ENCODE measurements at regions not wholly inside any gene's neighbourhood (a gene's known extent, or its start where the extent isn't known, plus 50 kb on each side); places are given as distances from the start of the nearest gene placed in this dataset.

DNA sequence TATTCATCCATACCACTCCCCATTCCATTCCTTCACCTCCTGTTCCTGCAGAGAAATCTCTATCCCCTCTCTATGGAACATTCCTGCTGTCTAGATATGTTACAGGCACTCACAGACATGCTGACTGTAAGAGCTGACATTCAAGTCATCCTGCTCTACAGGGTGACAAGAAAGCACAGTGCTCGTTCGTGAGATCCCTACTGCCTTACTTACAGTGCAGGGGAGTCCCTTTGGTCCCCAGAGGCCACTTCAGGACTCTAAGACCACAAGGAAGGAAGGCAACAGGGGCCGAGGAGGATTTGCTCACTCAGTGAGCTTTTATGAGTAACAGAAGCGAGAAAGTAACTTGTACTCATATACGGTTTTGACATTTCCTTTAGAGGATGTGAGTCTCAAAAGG is 110.5 kb downstream of the GAS1 start:
- Histone ChIP-seq H3K27me3 (ENCODE audit: insufficient read depth) (no peaks in the 10 kb centered on the region), H3F3A (replicated peaks; ENCODE audit: insufficient read depth) (no peaks in the 10 kb centered on the region), H3K4me2 (no peak overlapping the region), H3K9ac (no peak overlapping the region), H3K27ac (ENCODE audit: low read depth in 2 of 2, low read length in 1 of 2) (no peak overlapping the region), H3K9me3 (no peaks in the 10 kb centered on the region), H3K9me2 (no peaks in the 10 kb centered on the region), H3K4me3 (ENCODE audit: low read depth in 2 of 2, low read length in 1 of 2) (no peak overlapping the region), H4K20me1 (ENCODE audit: insufficient read depth) (no peaks in the 10 kb centered on the region), H3K4me1 (ENCODE audit: control insufficient read depth in 1 of 2, insufficient read depth in 2 of 2, low read depth in 1 of 2, low read length in 1 of 2) (no peaks in the 10 kb centered on the region), H3K36me3 (replicated peaks in 1 of 2; ENCODE audit: control insufficient read depth in 1 of 2, insufficient read depth in 2 of 2, low read length in 1 of 2) (no peaks in the 10 kb centered on the region), H2AFZ (ENCODE audit: low read depth) (no peak overlapping the region), H3K79me2 (ENCODE audit: insufficient read depth) (no peaks in the 10 kb centered on the region)
- TF ChIP-seq SIN3A (IDR thresholded peaks at IDR 0.05; ENCODE audit: borderline replicate concordance, low read depth, low read length) (no peak), MEF2A (IDR thresholded peaks at IDR 0.05; ENCODE audit: borderline replicate concordance, low read depth) (no peak), TCF12 (IDR thresholded peaks at IDR 0.05) (no peak), TEAD4 (IDR thresholded peaks at IDR 0.05; ENCODE audit: borderline replicate concordance, insufficient read depth) (no peak), SMC3 (IDR thresholded peaks at IDR 0.05; ENCODE audit: low read depth, low read length) (no peak), FOXJ3 (CRISPR knock-in tag; IDR thresholded peaks at IDR 0.05) (no peak), POLR2AphosphoS5 (IDR thresholded peaks at IDR 0.05; ENCODE audit: low read depth, low read length) (no peak), YY1 (IDR thresholded peaks at IDR 0.05; ENCODE audit: low read depth) (no peak), FOXM1 (IDR thresholded peaks at IDR 0.05; ENCODE audit: low read depth) (no peak), EP300 (IDR thresholded peaks at IDR 0.05; ENCODE audit: borderline replicate concordance in 1 of 2, low read depth in 1 of 2, low read length in 1 of 2) (no peak), CHD2 (IDR thresholded peaks at IDR 0.05; ENCODE audit: low read length, partially characterized antibody) (no peak), GABPA (IDR thresholded peaks at IDR 0.05; ENCODE audit: low read depth) (no peak)
- TF ChIP-seq, protein P1, sequence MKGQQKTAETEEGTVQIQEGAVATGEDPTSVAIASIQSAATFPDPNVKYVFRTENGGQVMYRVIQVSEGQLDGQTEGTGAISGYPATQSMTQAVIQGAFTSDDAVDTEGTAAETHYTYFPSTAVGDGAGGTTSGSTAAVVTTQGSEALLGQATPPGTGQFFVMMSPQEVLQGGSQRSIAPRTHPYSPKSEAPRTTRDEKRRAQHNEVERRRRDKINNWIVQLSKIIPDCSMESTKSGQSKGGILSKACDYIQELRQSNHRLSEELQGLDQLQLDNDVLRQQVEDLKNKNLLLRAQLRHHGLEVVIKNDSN (IDR thresholded peaks at IDR 0.05; ENCODE audit: borderline replicate concordance, low read depth): no peak
- TF ChIP-seq, protein P2, sequence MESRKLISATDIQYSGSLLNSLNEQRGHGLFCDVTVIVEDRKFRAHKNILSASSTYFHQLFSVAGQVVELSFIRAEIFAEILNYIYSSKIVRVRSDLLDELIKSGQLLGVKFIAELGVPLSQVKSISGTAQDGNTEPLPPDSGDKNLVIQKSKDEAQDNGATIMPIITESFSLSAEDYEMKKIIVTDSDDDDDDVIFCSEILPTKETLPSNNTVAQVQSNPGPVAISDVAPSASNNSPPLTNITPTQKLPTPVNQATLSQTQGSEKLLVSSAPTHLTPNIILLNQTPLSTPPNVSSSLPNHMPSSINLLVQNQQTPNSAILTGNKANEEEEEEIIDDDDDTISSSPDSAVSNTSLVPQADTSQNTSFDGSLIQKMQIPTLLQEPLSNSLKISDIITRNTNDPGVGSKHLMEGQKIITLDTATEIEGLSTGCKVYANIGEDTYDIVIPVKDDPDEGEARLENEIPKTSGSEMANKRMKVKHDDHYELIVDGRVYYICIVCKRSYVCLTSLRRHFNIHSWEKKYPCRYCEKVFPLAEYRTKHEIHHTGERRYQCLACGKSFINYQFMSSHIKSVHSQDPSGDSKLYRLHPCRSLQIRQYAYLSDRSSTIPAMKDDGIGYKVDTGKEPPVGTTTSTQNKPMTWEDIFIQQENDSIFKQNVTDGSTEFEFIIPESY (IDR thresholded peaks at IDR 0.05; ENCODE audit: borderline replicate concordance, low read depth): no peak
- TF ChIP-seq, protein P3, sequence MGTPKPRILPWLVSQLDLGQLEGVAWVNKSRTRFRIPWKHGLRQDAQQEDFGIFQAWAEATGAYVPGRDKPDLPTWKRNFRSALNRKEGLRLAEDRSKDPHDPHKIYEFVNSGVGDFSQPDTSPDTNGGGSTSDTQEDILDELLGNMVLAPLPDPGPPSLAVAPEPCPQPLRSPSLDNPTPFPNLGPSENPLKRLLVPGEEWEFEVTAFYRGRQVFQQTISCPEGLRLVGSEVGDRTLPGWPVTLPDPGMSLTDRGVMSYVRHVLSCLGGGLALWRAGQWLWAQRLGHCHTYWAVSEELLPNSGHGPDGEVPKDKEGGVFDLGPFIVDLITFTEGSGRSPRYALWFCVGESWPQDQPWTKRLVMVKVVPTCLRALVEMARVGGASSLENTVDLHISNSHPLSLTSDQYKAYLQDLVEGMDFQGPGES (IDR thresholded peaks at IDR 0.05; ENCODE audit: low read depth, low read length): no peak
- DNase-seq: no peak
- WGBS (ENCODE audit: low lambda C conversion rate): 88% methylated on average over 5 of the region's 5 CpGs
- CTCF ChIA-PET: no interaction called here
- POLR2A ChIA-PET: no interaction called here

DNA sequence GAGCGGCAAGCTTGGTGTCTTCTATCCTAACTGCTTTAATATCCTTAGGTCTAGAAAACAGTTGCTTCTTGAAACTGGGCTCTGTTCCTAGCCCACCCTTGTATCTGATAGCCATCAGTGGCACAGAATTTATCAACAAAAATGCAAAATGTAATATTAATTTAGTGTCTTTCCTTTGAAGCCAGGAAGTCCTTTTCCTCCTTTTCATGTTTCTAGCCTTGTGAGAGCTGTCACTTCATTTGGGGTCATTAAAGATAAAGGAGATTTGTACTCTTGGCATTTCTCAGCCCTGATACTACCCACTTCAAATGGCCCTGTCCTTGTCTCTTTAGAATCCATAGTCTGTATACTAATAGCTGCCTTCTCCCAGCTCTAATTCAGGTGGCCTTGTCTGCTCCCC is 111.0 kb downstream of the GAS1 start:
- Histone ChIP-seq H3K9ac (no peak overlapping the region), H3K4me1 (ENCODE audit: control insufficient read depth in 1 of 2, insufficient read depth in 2 of 2, low read depth in 1 of 2, low read length in 1 of 2) (no peaks in the 10 kb centered on the region), H4K20me1 (ENCODE audit: insufficient read depth) (no peaks in the 10 kb centered on the region), H3K9me2 (no peaks in the 10 kb centered on the region), H3K36me3 (replicated peaks in 1 of 2; ENCODE audit: control insufficient read depth in 1 of 2, insufficient read depth in 2 of 2, low read length in 1 of 2) (no peaks in the 10 kb centered on the region), H3K9me3 (no peaks in the 10 kb centered on the region), H3K27me3 (ENCODE audit: insufficient read depth) (no peaks in the 10 kb centered on the region), H3K4me2 (no peak overlapping the region), H3K79me2 (ENCODE audit: insufficient read depth) (no peaks in the 10 kb centered on the region), H3K27ac (ENCODE audit: low read depth in 2 of 2, low read length in 1 of 2) (no peak overlapping the region), H2AFZ (ENCODE audit: low read depth) (no peak overlapping the region), H3F3A (replicated peaks; ENCODE audit: insufficient read depth) (no peaks in the 10 kb centered on the region), H3K4me3 (ENCODE audit: low read depth in 2 of 2, low read length in 1 of 2) (no peak overlapping the region)
- 84% methylated on average over 1 of the region's 1 CpG for WGBS (ENCODE audit: low lambda C conversion rate)
- ChIA-PET CTCF (no interaction called here), POLR2A (no interaction called here)
- DNase-seq: no peak
- TF ChIP-seq, protein P3 (IDR thresholded peaks at IDR 0.05; ENCODE audit: low read depth, low read length): no peak
- TF ChIP-seq TEAD4 (IDR thresholded peaks at IDR 0.05; ENCODE audit: borderline replicate concordance, insufficient read depth) (no peak), YY1 (IDR thresholded peaks at IDR 0.05; ENCODE audit: low read depth) (no peak), RAD21 (IDR thresholded peaks at IDR 0.05; ENCODE audit: low read length) (no peak), TAF1 (IDR thresholded peaks at IDR 0.05; ENCODE audit: borderline replicate concordance, low read depth, low read length) (no peak), SIN3A (IDR thresholded peaks at IDR 0.05; ENCODE audit: borderline replicate concordance, low read depth, low read length) (no peak), EZH2phosphoT487 (IDR thresholded peaks at IDR 0.05; ENCODE audit: borderline replicate concordance, low read depth) (no peak)
- TF ChIP-seq, protein P4, sequence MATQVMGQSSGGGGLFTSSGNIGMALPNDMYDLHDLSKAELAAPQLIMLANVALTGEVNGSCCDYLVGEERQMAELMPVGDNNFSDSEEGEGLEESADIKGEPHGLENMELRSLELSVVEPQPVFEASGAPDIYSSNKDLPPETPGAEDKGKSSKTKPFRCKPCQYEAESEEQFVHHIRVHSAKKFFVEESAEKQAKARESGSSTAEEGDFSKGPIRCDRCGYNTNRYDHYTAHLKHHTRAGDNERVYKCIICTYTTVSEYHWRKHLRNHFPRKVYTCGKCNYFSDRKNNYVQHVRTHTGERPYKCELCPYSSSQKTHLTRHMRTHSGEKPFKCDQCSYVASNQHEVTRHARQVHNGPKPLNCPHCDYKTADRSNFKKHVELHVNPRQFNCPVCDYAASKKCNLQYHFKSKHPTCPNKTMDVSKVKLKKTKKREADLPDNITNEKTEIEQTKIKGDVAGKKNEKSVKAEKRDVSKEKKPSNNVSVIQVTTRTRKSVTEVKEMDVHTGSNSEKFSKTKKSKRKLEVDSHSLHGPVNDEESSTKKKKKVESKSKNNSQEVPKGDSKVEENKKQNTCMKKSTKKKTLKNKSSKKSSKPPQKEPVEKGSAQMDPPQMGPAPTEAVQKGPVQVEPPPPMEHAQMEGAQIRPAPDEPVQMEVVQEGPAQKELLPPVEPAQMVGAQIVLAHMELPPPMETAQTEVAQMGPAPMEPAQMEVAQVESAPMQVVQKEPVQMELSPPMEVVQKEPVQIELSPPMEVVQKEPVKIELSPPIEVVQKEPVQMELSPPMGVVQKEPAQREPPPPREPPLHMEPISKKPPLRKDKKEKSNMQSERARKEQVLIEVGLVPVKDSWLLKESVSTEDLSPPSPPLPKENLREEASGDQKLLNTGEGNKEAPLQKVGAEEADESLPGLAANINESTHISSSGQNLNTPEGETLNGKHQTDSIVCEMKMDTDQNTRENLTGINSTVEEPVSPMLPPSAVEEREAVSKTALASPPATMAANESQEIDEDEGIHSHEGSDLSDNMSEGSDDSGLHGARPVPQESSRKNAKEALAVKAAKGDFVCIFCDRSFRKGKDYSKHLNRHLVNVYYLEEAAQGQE (IDR thresholded peaks at IDR 0.05; ENCODE audit: low read depth, low read length): no peak

Measured in SK-N-SH (cell line).